ENCODE measurements at regions not wholly inside any gene's neighbourhood (a gene's known extent, or its start where the extent isn't known, plus 50 kb on each side); places are given as distances from the start of the nearest gene placed in this dataset.

GRCh38 chr1:229896306-229896705 lies 170.7 kb upstream of the GALNT2 start:
- Histone ChIP-seq H3K4me1 (replicated peaks in 1 of 4; ENCODE audit: control insufficient read depth in 3 of 4, insufficient read depth in 4 of 4, low read length in 3 of 4) (no peaks in the 10 kb centered on the region), H3K79me1 (ENCODE audit: low read depth, low read length) (no peaks in the 10 kb centered on the region), H3K14ac (ENCODE audit: insufficient read length) (no peak overlapping the region), H3K4me2 (ENCODE audit: insufficient read depth in 1 of 2, low read depth in 2 of 2, low read length in 2 of 2) (no peak overlapping the region), H2AK5ac (ENCODE audit: low read depth, low read length) (no peak overlapping the region), H3K23ac (ENCODE audit: insufficient read length) (no peak overlapping the region), H3K56ac (replicated peaks; ENCODE audit: insufficient read length, low read depth, low read length) (no peak overlapping the region), H3K79me2 (ENCODE audit: control insufficient read depth in 1 of 2, insufficient read depth in 2 of 2, low read length in 2 of 2) (no peaks in the 10 kb centered on the region), H2BK20ac (ENCODE audit: low read length) (no peak overlapping the region), H3K27ac (ENCODE audit: low read depth, low read length) (no peak overlapping the region), H4K8ac (ENCODE audit: extremely low read depth, insufficient read depth, low read length) (no peak overlapping the region), H3K36me3 (ENCODE audit: control insufficient read depth in 2 of 4, insufficient read depth in 4 of 4, low read length in 3 of 4) (no peaks in the 10 kb centered on the region), H2BK120ac (replicated peaks; ENCODE audit: low read depth, low read length) (no peak overlapping the region), H2AFZ (ENCODE audit: low read length) (no peak overlapping the region), H3K18ac (ENCODE audit: extremely low read depth, low read length) (no peak overlapping the region), H3K23me2 (ENCODE audit: low read depth, low read length) (no peaks in the 10 kb centered on the region), H4K5ac (ENCODE audit: insufficient read length, low read depth, low read length) (no peak overlapping the region), H3K27me3 (replicated peaks in 1 of 4; ENCODE audit: control insufficient read depth in 3 of 4, extremely low read depth in 1 of 4, insufficient read depth in 3 of 4, low read length in 3 of 4) (no peaks in the 10 kb centered on the region), H4K20me1 (replicated peaks in 1 of 2; ENCODE audit: control insufficient read depth in 1 of 2, insufficient read depth in 2 of 2, low read length in 2 of 2) (no peaks in the 10 kb centered on the region), H3K4me3 (ENCODE audit: extremely low read depth in 1 of 4, insufficient read depth in 2 of 4, low read depth in 3 of 4, low read length in 4 of 4) (no peak overlapping the region), H3K9ac (replicated peaks in 1 of 4; ENCODE audit: extremely low read depth in 1 of 4, low read depth in 3 of 4, low read length in 3 of 4) (no peak overlapping the region), H2BK5ac (ENCODE audit: low read depth, low read length) (no peak overlapping the region), H4K91ac (replicated peaks; ENCODE audit: insufficient read length, low read length) (no peak overlapping the region), H2BK15ac (ENCODE audit: low read length) (no peak overlapping the region), H3K4ac (replicated peaks; ENCODE audit: insufficient read length, low read depth, low read length) (no peak overlapping the region), H3K9me3 (ENCODE audit: insufficient read depth in 2 of 2, low read depth in 1 of 2, low read length in 1 of 2) (no peaks in the 10 kb centered on the region), H2BK12ac (ENCODE audit: low read depth, low read length) (no peak overlapping the region)
- FAIRE-seq = no peak
- DNase-seq (ENCODE audit: low read depth in 1 of 2, low spot score in 2 of 2) = no peak
- ChIA-PET CTCF (ENCODE audit: partially characterized antibody) (no interaction called here), POLR2A (ENCODE audit: partially characterized antibody) (no interaction called here)
- 77% methylated on average over 2 of the region's 2 CpGs; no CpG with 5 or more reads in 1 of the 2 experiments for WGBS, 2 experiments (ENCODE audit: extremely low coverage in 1 of 2, insufficient coverage in 1 of 2, insufficient read length in 1 of 2, insufficient replicate concordance in 2 of 2, low coverage in 1 of 2, low lambda C conversion rate in 2 of 2, missing lambda C conversion rate in 1 of 2)
- TF ChIP-seq HDAC6 (IDR thresholded peaks at IDR 0.05; ENCODE audit: low read depth, low read length) (no peak), SIRT6 (IDR thresholded peaks at IDR 0.05; ENCODE audit: low read length) (no peak), CBX8 (IDR thresholded peaks at IDR 0.05; ENCODE audit: borderline replicate concordance, low read depth, low read length) (no peak), RFX5 (IDR thresholded peaks at IDR 0.05; ENCODE audit: borderline replicate concordance, low read depth, low read length) (no peak), CREB1 (IDR thresholded peaks at IDR 0.05) (no peak), BRCA1 (IDR thresholded peaks at IDR 0.05; ENCODE audit: low read depth, low read length) (no peak), CBX5 (IDR thresholded peaks at IDR 0.05; ENCODE audit: low read depth, low read length) (no peak), RBBP5 (IDR thresholded peaks at IDR 0.05; ENCODE audit: borderline replicate concordance, low read depth, low read length) (no peak), USF2 (IDR thresholded peaks at IDR 0.05; ENCODE audit: low read length) (no peak), TEAD4 (IDR thresholded peaks at IDR 0.05; ENCODE audit: low read depth, low read length) (no peak), JUND (IDR thresholded peaks at IDR 0.05; ENCODE audit: low read length) (no peak), CEBPB (IDR thresholded peaks at IDR 0.05; ENCODE audit: low read depth, low read length) (no peak), CHD1 (IDR thresholded peaks at IDR 0.05; ENCODE audit: low read depth, low read length) (no peak), EP300 (IDR thresholded peaks at IDR 0.05; ENCODE audit: borderline replicate concordance in 1 of 2, low read depth in 2 of 2, low read length in 2 of 2) (no peak), E2F6 (IDR thresholded peaks at IDR 0.05) (no peak)
